Tibial nerve (tissue), 4 donors: ENCODE measurements at regions not wholly inside any gene's neighbourhood (a gene's known extent, or its start where the extent isn't known, plus 50 kb on each side); places are given as distances from the start of the nearest gene placed in this dataset.

Experiments
- DNase-seq, 2 donors: peaks; one replicate each; pipeline ENCODE4 v3.0.0-alpha.2; 2019; ENCODE audit warnings: low spot score in 2 of 2
- H3K27ac ChIP-seq, 4 donors: fragments of 200-600 bp; sonication (generic) in 3 of 4; one replicate each; pipeline ENCODE4 v1.5.1; 2017 to 2019; ENCODE audit warnings: mild to moderate bottlenecking in 1 of 4
- H3K27me3 ChIP-seq, 2 donors: fragments of 200-600 bp; sonication (generic) in 1 of 2; one replicate each; pipeline versions ENCODE4 v1.5.1 to v1.6.0; 2017 to 2019
- H3K36me3 ChIP-seq, 3 donors: fragments of 200-600 bp; sonication (generic); one replicate each; pipeline ENCODE4 v1.5.1; 2018 to 2019
- H3K4me1 ChIP-seq, 4 donors: fragments of 200-600 bp; sonication (generic) in 3 of 4; one replicate each; pipeline ENCODE4 v1.5.1; 2017 to 2019
- H3K4me3 ChIP-seq, 4 donors: fragments of 200-600 bp; sonication (generic) in 3 of 4; one replicate each; pipeline ENCODE4 v1.5.1; 2017 to 2019; ENCODE audit warnings: mild to moderate bottlenecking in 1 of 4, moderate library complexity in 1 of 4
- H3K9me3 ChIP-seq, 4 donors: fragments of 200-600 bp; sonication (generic) in 3 of 4; one replicate each; pipeline ENCODE4 v1.5.1; 2017 to 2019
- CTCF ChIP-seq, 5 experiments: fragments of 200-600 bp in 3 of 5; fragments of 450-650 bp in 2 of 5; sonication (generic) in 3 of 5; IDR thresholded peaks; one replicate each; pipeline ENCODE4 v1.5.1; 2016 to 2019; ENCODE audit warnings: antibody characterized with exemption in 5 of 5, mild to moderate bottlenecking in 3 of 5, moderate library complexity in 2 of 5
- EP300 ChIP-seq, 2 donors: sonication (generic); formaldehyde crosslinking; IDR thresholded peaks; one replicate each; pipeline ENCODE4 v1.6.1; 2017; ENCODE audit warnings: antibody characterized with exemption in 2 of 2, mild to moderate bottlenecking in 1 of 2
- POLR2A ChIP-seq, 2 donors: fragments of 450-650 bp; IDR thresholded peaks; one replicate each; pipeline ENCODE4 v1.6.1; 2017; ENCODE audit warnings: antibody characterized with exemption in 2 of 2, mild to moderate bottlenecking in 2 of 2, moderate library complexity in 2 of 2
- WGBS, 2 donors: methylation state at CpG; one replicate each; pipeline ENCODE4 v1.1.5; 2018; 5-methylcytosine and 5-hydroxymethylcytosine counted together

GRCh38 chr5:89281766-89282553 lies 399.0 kb upstream of the MEF2C start:
- Histone ChIP-seq H3K4me3 (no peak overlapping the region), H3K36me3 (no peaks in the 10 kb centered on the region), H3K27me3 (no peaks in the 10 kb centered on the region), H3K4me1 (no peaks in the 10 kb centered on the region), H3K27ac (no peak overlapping the region), H3K9me3 (no peaks in the 10 kb centered on the region)
- TF ChIP-seq POLR2A (IDR thresholded peaks at IDR 0.05) (no peak), CTCF (IDR thresholded peaks at IDR 0.05) (no peak), EP300 (IDR thresholded peaks at IDR 0.05) (no peak)
- DNase-seq = no peak
- WGBS, 2 donors = 79 to 86% methylated on average over 3 of the region's 3 CpGs

DNA sequence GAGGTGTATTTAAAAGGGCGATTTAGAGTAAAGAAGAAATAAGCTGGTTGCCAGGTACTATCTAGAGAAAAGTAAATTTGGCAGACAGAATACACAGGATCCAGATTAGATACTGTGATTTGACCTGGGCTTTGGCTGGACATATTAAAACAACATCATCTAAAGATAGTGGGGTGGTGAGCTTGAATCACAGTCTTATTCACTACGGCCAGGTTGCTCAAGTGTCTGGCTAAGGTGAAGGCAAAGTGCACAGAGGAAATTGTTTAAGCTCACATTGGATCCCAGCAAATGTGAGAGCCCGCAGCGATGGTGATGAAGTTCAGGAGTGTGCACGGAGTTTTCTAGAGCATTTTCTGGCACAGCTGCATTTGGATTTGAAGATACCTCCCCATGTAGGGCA lies 398.2 kb upstream of the MEF2C start:
- TF ChIP-seq CTCF (IDR thresholded peaks at IDR 0.05) (no peak), EP300 (IDR thresholded peaks at IDR 0.05) (no peak)
- H3K4me3 ChIP-seq = no peak overlapping the region
- H3K9me3 ChIP-seq = no peaks in the 10 kb centered on the region
- H3K4me1 ChIP-seq = no peaks in the 10 kb centered on the region
- no peaks in the 10 kb centered on the region for H3K36me3 ChIP-seq
- no peak for DNase-seq
- no peaks in the 10 kb centered on the region for H3K27me3 ChIP-seq
- no peak overlapping the region for H3K27ac ChIP-seq
- WGBS, 2 donors = 83 to 84% methylated on average over 5 of the region's 5 CpGs

DNA sequence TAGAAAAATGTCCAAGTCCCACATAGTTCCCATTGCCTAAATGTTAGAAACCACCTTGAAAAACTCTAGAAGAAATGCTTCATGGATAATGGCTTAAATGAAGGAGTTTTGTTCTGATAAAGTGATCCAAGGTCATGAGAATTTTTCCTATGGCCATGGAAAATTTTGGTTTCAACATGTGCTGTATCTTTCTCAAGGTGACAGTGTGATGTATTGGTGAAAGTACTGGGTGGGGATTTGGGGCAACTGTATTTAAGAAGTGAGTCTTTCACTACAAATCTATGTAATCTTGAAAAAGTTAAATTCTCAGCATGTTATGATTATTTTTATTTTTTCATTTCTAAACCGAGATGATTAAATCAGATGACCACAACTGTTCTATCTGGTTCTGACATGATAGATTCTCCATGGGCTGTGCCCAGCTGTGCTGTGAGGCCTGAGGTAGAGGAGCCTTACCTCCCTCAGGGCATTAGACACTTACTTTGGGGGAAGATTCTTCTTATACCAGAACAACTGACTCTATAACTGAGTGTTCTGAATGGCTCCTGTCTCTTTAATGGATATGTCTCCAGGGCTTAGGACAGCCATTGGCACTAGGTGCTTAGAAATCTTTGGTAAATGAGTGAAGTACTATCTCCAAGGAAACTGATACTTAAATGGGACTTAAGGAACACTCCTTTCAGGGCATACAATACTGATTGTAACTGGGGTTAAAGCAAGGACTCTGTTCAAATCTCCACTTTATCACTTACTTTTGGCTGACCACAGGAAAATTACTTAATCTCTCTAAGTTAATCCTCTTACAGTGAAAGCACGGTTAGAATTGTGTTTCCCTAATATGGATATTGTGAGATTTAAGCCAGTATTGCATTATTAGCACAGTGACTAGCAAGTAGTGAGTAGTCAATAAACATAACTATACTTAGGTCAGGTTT lies 397.4 kb upstream of the MEF2C start:
- Histone ChIP-seq H3K36me3 (no peaks in the 10 kb centered on the region), H3K9me3 (no peaks in the 10 kb centered on the region), H3K4me1 (no peaks in the 10 kb centered on the region), H3K4me3 (no peak overlapping the region), H3K27ac (no peak overlapping the region), H3K27me3 (no peaks in the 10 kb centered on the region)
- 66 to 67% methylated on average over 2 of the region's 2 CpGs for WGBS, 2 donors
- TF ChIP-seq EP300 (IDR thresholded peaks at IDR 0.05) (no peak), POLR2A (IDR thresholded peaks at IDR 0.05) (no peak), CTCF (IDR thresholded peaks at IDR 0.05) (no peak)
- DNase-seq = no peak

- no peak overlapping the region for H3K27ac ChIP-seq
- no peak for TF ChIP-seq EP300 (IDR thresholded peaks at IDR 0.05)
- no peak for TF ChIP-seq CTCF (IDR thresholded peaks at IDR 0.05)
- TF ChIP-seq POLR2A (IDR thresholded peaks at IDR 0.05) = no peak
- no peaks in the 10 kb centered on the region for H3K36me3 ChIP-seq
- no peaks in the 10 kb centered on the region for H3K27me3 ChIP-seq
- no peaks in the 10 kb centered on the region for H3K9me3 ChIP-seq
- H3K4me1 ChIP-seq = no peaks in the 10 kb centered on the region
- 80 to 86% methylated on average over 5 of the region's 5 CpGs for WGBS, 2 donors
- no peak overlapping the region for H3K4me3 ChIP-seq
- DNase-seq = no peak
These were observed 396.5 kb upstream of the MEF2C start for GRCh38 chr5:89279391-89280036.
